ENCODE measurements at regions not wholly inside any gene's neighbourhood (a gene's known extent, or its start where the extent isn't known, plus 50 kb on each side); places are given as distances from the start of the nearest gene placed in this dataset.

DNA sequence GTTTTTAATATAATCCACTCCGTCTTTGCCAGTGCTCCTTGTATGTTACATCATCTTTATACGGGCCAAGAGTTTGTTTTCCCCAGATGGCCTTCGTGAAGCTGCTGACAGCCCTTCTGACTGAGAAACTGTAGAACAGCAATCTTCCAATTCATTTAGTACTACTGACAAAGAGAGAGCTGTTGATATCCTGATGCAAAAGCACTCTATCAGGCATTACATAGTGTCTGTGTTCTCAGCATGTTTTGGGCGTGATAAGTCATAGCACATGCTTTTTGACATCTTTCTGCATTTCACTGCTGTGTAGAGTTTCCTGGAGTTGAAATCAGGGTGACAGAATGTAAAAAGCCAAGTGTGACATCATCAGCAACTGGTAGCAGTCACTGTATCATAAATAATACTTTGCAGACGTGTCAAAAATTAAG is 746.3 kb upstream of the FAM241A start:
- 0% methylated on average over 5 of the region's 5 CpGs for WGBS (ENCODE audit: insufficient coverage, low coverage, missing lambda C conversion rate)
- FAIRE-seq (no peak), ATAC-seq (no peak), DNase-seq (ENCODE audit: extremely low read depth in 1 of 4, low spot score in 3 of 4) (no peak)
- Histone ChIP-seq H4K20me1 (replicated peaks; ENCODE audit: control insufficient read depth, insufficient read depth, low read length) (no peaks in the 10 kb centered on the region), H3K4me3 (no peak overlapping the region), H3K4me1 (replicated peaks in 1 of 2; ENCODE audit: control insufficient read depth in 2 of 2, insufficient read depth in 2 of 2, low read length in 2 of 2) (no peaks in the 10 kb centered on the region), H3K9me1 (ENCODE audit: control insufficient read depth, insufficient read depth, low read length) (no peaks in the 10 kb centered on the region), H3K27ac (ENCODE audit: extremely low read depth, low read depth, low read length) (no peak overlapping the region), H3K9me3 (replicated peaks; ENCODE audit: control insufficient read depth, insufficient read depth, low read depth, low read length) (no peaks in the 10 kb centered on the region), H3K36me3 (ENCODE audit: control insufficient read depth, insufficient read depth, low read length) (no peaks in the 10 kb centered on the region), H2AFZ (ENCODE audit: low read depth, low read length) (no peak overlapping the region), H3K79me2 (ENCODE audit: control insufficient read depth, insufficient read depth, low read length) (no peaks in the 10 kb centered on the region), H3K27me3 (ENCODE audit: control insufficient read depth in 2 of 2, insufficient read depth in 2 of 2, low read length in 2 of 2) (no peaks in the 10 kb centered on the region), H3K9ac (ENCODE audit: insufficient read depth in 1 of 2, low read depth in 2 of 2, low read length in 2 of 2) (no peak overlapping the region), H3K4me2 (ENCODE audit: insufficient read depth, low read length) (no peak overlapping the region)
- POLR2A ChIA-PET = interaction anchor here (0.6 kb wide), 1 partner anchor 414 kb away, joined by 3 read pairs; no protein-coding TSS in a partner anchor
- intact Hi-C loops (cut with micrococcal nuclease) = no loop called here
- BruUV-seq (replicated peaks) = no TSS peak
- CTCF ChIA-PET (ENCODE audit: low intra/inter-chr PET ratio) = no interaction called here
- in situ Hi-C loops (cut with MboI) = no loop called here
- TF ChIP-seq SRSF3 (IDR thresholded peaks at IDR 0.05; ENCODE audit: insufficient read depth, low read length) (no peak), SREBF1 (IDR thresholded peaks at IDR 0.05; ENCODE audit: borderline replicate concordance, low read depth, low read length) (no peak), ZNF76 (CRISPR knock-in tag; IDR thresholded peaks at IDR 0.05; ENCODE audit: borderline replicate concordance) (no peak), HNRNPK (IDR thresholded peaks at IDR 0.05; ENCODE audit: low read depth, low read length, poor library complexity, severe bottlenecking) (no peak), BDP1 (IDR thresholded peaks at IDR 0.05; ENCODE audit: insufficient read depth, insufficient read length) (no peak), KDM2B (CRISPR knock-in tag; IDR thresholded peaks at IDR 0.05) (no peak), NCOA4 (IDR thresholded peaks at IDR 0.05; ENCODE audit: partially characterized antibody) (no peak), YBX1 (IDR thresholded peaks at IDR 0.05) (no peak), ZKSCAN3 (CRISPR knock-in tag; IDR thresholded peaks at IDR 0.05) (no peak), TFE3 (CRISPR knock-in tag; IDR thresholded peaks at IDR 0.05) (no peak), ZNF282 (CRISPR knock-in tag; IDR thresholded peaks at IDR 0.05) (no peak), BCLAF1 (IDR thresholded peaks at IDR 0.05; ENCODE audit: borderline replicate concordance in 1 of 2, control insufficient read depth in 1 of 2, low read depth in 2 of 2, low read length in 1 of 2) (no peak)
- TF ChIP-seq, protein P1, sequence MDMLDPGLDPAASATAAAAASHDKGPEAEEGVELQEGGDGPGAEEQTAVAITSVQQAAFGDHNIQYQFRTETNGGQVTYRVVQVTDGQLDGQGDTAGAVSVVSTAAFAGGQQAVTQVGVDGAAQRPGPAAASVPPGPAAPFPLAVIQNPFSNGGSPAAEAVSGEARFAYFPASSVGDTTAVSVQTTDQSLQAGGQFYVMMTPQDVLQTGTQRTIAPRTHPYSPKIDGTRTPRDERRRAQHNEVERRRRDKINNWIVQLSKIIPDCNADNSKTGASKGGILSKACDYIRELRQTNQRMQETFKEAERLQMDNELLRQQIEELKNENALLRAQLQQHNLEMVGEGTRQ (CRISPR knock-in tag; IDR thresholded peaks at IDR 0.05) = no peak
